ENCODE measurements at regions not wholly inside any gene's neighbourhood (a gene's known extent, or its start where the extent isn't known, plus 50 kb on each side); places are given as distances from the start of the nearest gene placed in this dataset.

- no peak for TF ChIP-seq EP300 (IDR thresholded peaks at IDR 0.05; ENCODE audit: borderline replicate concordance)
- TF ChIP-seq REST (IDR thresholded peaks at IDR 0.05; ENCODE audit: low read depth) = no peak
- TF ChIP-seq FOXM1 (IDR thresholded peaks at IDR 0.05; ENCODE audit: borderline replicate concordance, low read depth) = no peak
- no peak for TF ChIP-seq TEAD4 (IDR thresholded peaks at IDR 0.05)
Observed at GRCh38 chr4:64670647-64671046, 261.4 kb upstream of the TECRL start.
